ENCODE measurements at regions not wholly inside any gene's neighbourhood (a gene's known extent, or its start where the extent isn't known, plus 50 kb on each side); places are given as distances from the start of the nearest gene placed in this dataset.

GRCh38 chr4:96093563-96093962, 253.7 kb downstream of the PDHA2 start:
- H3K36me3 ChIP-seq (ENCODE audit: control insufficient read depth in 2 of 3, insufficient read depth in 3 of 3, low read length in 3 of 3): no peaks in the 10 kb centered on the region
- CTCF ChIA-PET: no interaction called here
- DNase-seq: no peak
- Mint-ChIP-seq H3K36me3 (no peaks in the 10 kb centered on the region), H3K27ac (no peak overlapping the region), H3K4me3 (no peak overlapping the region), H3K4me1 (no peaks in the 10 kb centered on the region), H3K27me3 (no peaks in the 10 kb centered on the region), H3K9me3 (peaks cover 0 to 12% (median 0%) of the 10 kb centered on the region in 11 donors)
- POLR2A ChIA-PET: no interaction called here
- no peaks in the 10 kb centered on the region for H3K27me3 ChIP-seq (ENCODE audit: control insufficient read depth in 2 of 2, insufficient read depth in 2 of 2, low read length in 2 of 2)
- no peak for ATAC-seq
- H3K27ac ChIP-seq (ENCODE audit: low read depth, low read length): no peak overlapping the region
- no peaks in the 10 kb centered on the region for H3K9me3 ChIP-seq (ENCODE audit: control insufficient read depth in 2 of 3, low read length in 3 of 3)
- H3K4me1 ChIP-seq (ENCODE audit: control insufficient read depth in 2 of 2, insufficient read depth in 2 of 2, low read length in 2 of 2): no peaks in the 10 kb centered on the region
- intact Hi-C loops (cut with micrococcal nuclease): no loop called here
- no peak overlapping the region for H3K4me3 ChIP-seq (ENCODE audit: low read length)

DNA sequence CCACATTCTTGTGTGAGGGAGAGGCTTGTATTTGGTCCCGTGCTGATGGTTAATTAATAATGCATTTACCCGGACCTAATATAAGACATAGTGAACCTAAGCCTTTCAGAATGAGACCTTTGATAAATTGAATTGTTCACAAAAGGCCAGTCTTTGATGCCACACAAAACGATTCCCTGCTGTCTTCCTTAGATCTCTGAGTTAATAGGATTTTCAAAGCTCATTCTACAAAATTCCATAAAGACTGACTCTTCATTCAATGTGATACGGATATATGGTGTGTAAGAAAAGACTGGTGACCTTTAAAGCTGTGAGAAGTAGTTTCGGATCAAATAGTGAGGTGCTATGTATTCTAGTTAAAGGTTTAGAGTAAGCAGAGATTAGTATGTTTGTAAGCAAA, 254.3 kb downstream of the PDHA2 start:
- no peaks in the 10 kb centered on the region for H3K4me1 Mint-ChIP-seq
- CTCF ChIA-PET: no interaction called here
- H3K9me3 ChIP-seq (ENCODE audit: control insufficient read depth in 2 of 3, low read length in 3 of 3): no peaks in the 10 kb centered on the region
- ATAC-seq: no peak
- H3K27ac ChIP-seq (ENCODE audit: low read depth, low read length): no peak overlapping the region
- H3K4me1 ChIP-seq (ENCODE audit: control insufficient read depth in 2 of 2, insufficient read depth in 2 of 2, low read length in 2 of 2): no peaks in the 10 kb centered on the region
- H3K36me3 ChIP-seq (ENCODE audit: control insufficient read depth in 2 of 3, insufficient read depth in 3 of 3, low read length in 3 of 3): no peaks in the 10 kb centered on the region
- no peak overlapping the region for H3K27ac Mint-ChIP-seq
- no peaks in the 10 kb centered on the region for H3K27me3 Mint-ChIP-seq
- H3K4me3 ChIP-seq (ENCODE audit: low read length): no peak overlapping the region
- H3K36me3 Mint-ChIP-seq: no peaks in the 10 kb centered on the region
- POLR2A ChIA-PET: no interaction called here
- peaks cover 0 to 6% (median 0%) of the 10 kb centered on the region in 11 donors for H3K9me3 Mint-ChIP-seq
- DNase-seq: no peak
- intact Hi-C loops (cut with micrococcal nuclease): no loop called here
- H3K4me3 Mint-ChIP-seq: no peak overlapping the region
- H3K27me3 ChIP-seq (ENCODE audit: control insufficient read depth in 2 of 2, insufficient read depth in 2 of 2, low read length in 2 of 2): no peaks in the 10 kb centered on the region

GRCh38 chr4:96097040-96097607, 257.2 kb downstream of the PDHA2 start:
- no peak overlapping the region for H3K27ac Mint-ChIP-seq
- intact Hi-C loops (cut with micrococcal nuclease): no loop called here
- Histone ChIP-seq H3K4me3 (ENCODE audit: low read length) (no peak overlapping the region), H3K36me3 (ENCODE audit: control insufficient read depth in 2 of 3, insufficient read depth in 3 of 3, low read length in 3 of 3) (no peaks in the 10 kb centered on the region), H3K27ac (ENCODE audit: low read depth, low read length) (no peak overlapping the region), H3K9me3 (ENCODE audit: control insufficient read depth in 2 of 3, low read length in 3 of 3) (no peaks in the 10 kb centered on the region), H3K27me3 (ENCODE audit: control insufficient read depth in 2 of 2, insufficient read depth in 2 of 2, low read length in 2 of 2) (no peaks in the 10 kb centered on the region), H3K4me1 (ENCODE audit: control insufficient read depth in 2 of 2, insufficient read depth in 2 of 2, low read length in 2 of 2) (no peaks in the 10 kb centered on the region)
- no peak for ATAC-seq
- no peaks in the 10 kb centered on the region for H3K36me3 Mint-ChIP-seq
- CTCF ChIA-PET: no interaction called here
- POLR2A ChIA-PET: no interaction called here
- no peak overlapping the region for H3K4me3 Mint-ChIP-seq
- no peak for DNase-seq
- peaks cover 0 to 9% (median 3%) of the 10 kb centered on the region in 11 donors for H3K9me3 Mint-ChIP-seq
- H3K27me3 Mint-ChIP-seq: no peaks in the 10 kb centered on the region
- H3K4me1 Mint-ChIP-seq: no peaks in the 10 kb centered on the region

GRCh38 chr4:96097693-96098092, 257.8 kb downstream of the PDHA2 start:
- Mint-ChIP-seq H3K9me3 (peaks cover 0 to 9% (median 3%) of the 10 kb centered on the region in 11 donors), H3K27ac (no peak overlapping the region), H3K4me1 (no peaks in the 10 kb centered on the region), H3K36me3 (no peaks in the 10 kb centered on the region), H3K27me3 (no peaks in the 10 kb centered on the region), H3K4me3 (no peak overlapping the region)
- no peaks in the 10 kb centered on the region for H3K9me3 ChIP-seq (ENCODE audit: control insufficient read depth in 2 of 3, low read length in 3 of 3)
- POLR2A ChIA-PET: no interaction called here
- no peak overlapping the region for H3K4me3 ChIP-seq (ENCODE audit: low read length)
- ATAC-seq (no peak), DNase-seq (no peak)
- CTCF ChIA-PET: no interaction called here
- no peaks in the 10 kb centered on the region for H3K27me3 ChIP-seq (ENCODE audit: control insufficient read depth in 2 of 2, insufficient read depth in 2 of 2, low read length in 2 of 2)
- no peak overlapping the region for H3K27ac ChIP-seq (ENCODE audit: low read depth, low read length)
- intact Hi-C loops (cut with micrococcal nuclease): no loop called here
- no peaks in the 10 kb centered on the region for H3K4me1 ChIP-seq (ENCODE audit: control insufficient read depth in 2 of 2, insufficient read depth in 2 of 2, low read length in 2 of 2)
- H3K36me3 ChIP-seq (ENCODE audit: control insufficient read depth in 2 of 3, insufficient read depth in 3 of 3, low read length in 3 of 3): no peaks in the 10 kb centered on the region

GRCh38 chr4:96099031-96099430, 259.1 kb downstream of the PDHA2 start:
- H3K36me3 Mint-ChIP-seq: no peaks in the 10 kb centered on the region
- Histone ChIP-seq H3K4me3 (ENCODE audit: low read length) (no peak overlapping the region), H3K4me1 (ENCODE audit: control insufficient read depth in 2 of 2, insufficient read depth in 2 of 2, low read length in 2 of 2) (no peaks in the 10 kb centered on the region), H3K9me3 (ENCODE audit: control insufficient read depth in 2 of 3, low read length in 3 of 3) (no peaks in the 10 kb centered on the region), H3K27ac (ENCODE audit: low read depth, low read length) (no peak overlapping the region), H3K36me3 (ENCODE audit: control insufficient read depth in 2 of 3, insufficient read depth in 3 of 3, low read length in 3 of 3) (no peaks in the 10 kb centered on the region), H3K27me3 (ENCODE audit: control insufficient read depth in 2 of 2, insufficient read depth in 2 of 2, low read length in 2 of 2) (no peaks in the 10 kb centered on the region)
- H3K4me3 Mint-ChIP-seq: no peak overlapping the region
- ATAC-seq (no peak), DNase-seq (no peak)
- POLR2A ChIA-PET: no interaction called here
- no peak overlapping the region for H3K27ac Mint-ChIP-seq
- H3K9me3 Mint-ChIP-seq: peaks cover 0 to 10% (median 6%) of the 10 kb centered on the region in 11 donors
- CTCF ChIA-PET: no interaction called here
- intact Hi-C loops (cut with micrococcal nuclease): no loop called here
- H3K4me1 Mint-ChIP-seq: no peaks in the 10 kb centered on the region
- no peaks in the 10 kb centered on the region for H3K27me3 Mint-ChIP-seq

DNA sequence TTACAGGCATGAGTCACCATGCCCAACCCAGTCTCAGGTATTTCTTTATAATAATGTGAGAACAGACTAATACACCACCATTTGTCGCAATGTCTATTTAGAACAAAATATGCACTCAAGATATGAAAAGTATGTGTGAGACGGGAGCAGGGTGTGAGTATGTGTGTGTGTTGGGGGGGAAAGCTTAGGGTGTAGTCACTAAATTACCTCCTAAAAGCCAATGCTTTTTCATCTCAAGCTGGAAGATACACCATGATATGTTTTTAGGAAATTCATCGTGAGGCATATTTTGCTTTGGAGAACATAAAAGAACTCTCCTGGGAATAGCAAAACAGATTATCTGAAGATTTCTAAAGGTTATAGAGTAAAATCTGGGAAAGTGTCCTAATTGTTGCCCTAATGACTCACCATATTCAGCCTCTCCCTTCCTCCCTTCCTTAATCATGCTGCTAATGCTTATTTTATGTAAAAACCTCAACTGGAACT, 262.7 kb downstream of the PDHA2 start:
- H3K27me3 Mint-ChIP-seq: no peaks in the 10 kb centered on the region
- H3K4me1 ChIP-seq (ENCODE audit: control insufficient read depth in 2 of 2, insufficient read depth in 2 of 2, low read length in 2 of 2): no peaks in the 10 kb centered on the region
- peaks cover 0 to 10% (median 6%) of the 10 kb centered on the region in 11 donors for H3K9me3 Mint-ChIP-seq
- no peak for DNase-seq
- CTCF ChIA-PET: no interaction called here
- no peaks in the 10 kb centered on the region for H3K27me3 ChIP-seq (ENCODE audit: control insufficient read depth in 2 of 2, insufficient read depth in 2 of 2, low read length in 2 of 2)
- H3K27ac Mint-ChIP-seq: no peak overlapping the region
- ATAC-seq: no peak
- no peak overlapping the region for H3K4me3 ChIP-seq (ENCODE audit: low read length)
- H3K4me1 Mint-ChIP-seq: no peaks in the 10 kb centered on the region
- no peaks in the 10 kb centered on the region for H3K36me3 ChIP-seq (ENCODE audit: control insufficient read depth in 2 of 3, insufficient read depth in 3 of 3, low read length in 3 of 3)
- POLR2A ChIA-PET: no interaction called here
- H3K36me3 Mint-ChIP-seq: no peaks in the 10 kb centered on the region
- no peak overlapping the region for H3K27ac ChIP-seq (ENCODE audit: low read depth, low read length)
- H3K9me3 ChIP-seq (ENCODE audit: control insufficient read depth in 2 of 3, low read length in 3 of 3): no peaks in the 10 kb centered on the region
- intact Hi-C loops (cut with micrococcal nuclease): no loop called here
- no peak overlapping the region for H3K4me3 Mint-ChIP-seq

- no peaks in the 10 kb centered on the region for H3K27me3 ChIP-seq (ENCODE audit: control insufficient read depth in 2 of 2, insufficient read depth in 2 of 2, low read length in 2 of 2)
- Mint-ChIP-seq H3K36me3 (peaks cover 0 to 3% (median 0%) of the 10 kb centered on the region in 5 donors), H3K4me1 (no peaks in the 10 kb centered on the region), H3K27me3 (no peaks in the 10 kb centered on the region), H3K27ac (no peak overlapping the region), H3K4me3 (no peak overlapping the region), H3K9me3 (peaks cover 0 to 11% (median 6%) of the 10 kb centered on the region in 11 donors)
- H3K9me3 ChIP-seq (ENCODE audit: control insufficient read depth in 2 of 3, low read length in 3 of 3): no peaks in the 10 kb centered on the region
- ATAC-seq (no peak), DNase-seq (no peak)
- no peak overlapping the region for H3K4me3 ChIP-seq (ENCODE audit: low read length)
- intact Hi-C loops (cut with micrococcal nuclease): no loop called here
- ChIA-PET POLR2A (no interaction called here), CTCF (no interaction called here)
- H3K36me3 ChIP-seq (ENCODE audit: control insufficient read depth in 2 of 3, insufficient read depth in 3 of 3, low read length in 3 of 3): no peaks in the 10 kb centered on the region
- no peak overlapping the region for H3K27ac ChIP-seq (ENCODE audit: low read depth, low read length)
- H3K4me1 ChIP-seq (ENCODE audit: control insufficient read depth in 2 of 2, insufficient read depth in 2 of 2, low read length in 2 of 2): no peaks in the 10 kb centered on the region
These were observed 263.2 kb downstream of the PDHA2 start for GRCh38 chr4:96103086-96103485.

All from naive thymus-derived CD4-positive, alpha-beta T cell (primary cell).